ENCODE measurements at regions not wholly inside any gene's neighbourhood (a gene's known extent, or its start where the extent isn't known, plus 50 kb on each side); places are given as distances from the start of the nearest gene placed in this dataset.

DNA sequence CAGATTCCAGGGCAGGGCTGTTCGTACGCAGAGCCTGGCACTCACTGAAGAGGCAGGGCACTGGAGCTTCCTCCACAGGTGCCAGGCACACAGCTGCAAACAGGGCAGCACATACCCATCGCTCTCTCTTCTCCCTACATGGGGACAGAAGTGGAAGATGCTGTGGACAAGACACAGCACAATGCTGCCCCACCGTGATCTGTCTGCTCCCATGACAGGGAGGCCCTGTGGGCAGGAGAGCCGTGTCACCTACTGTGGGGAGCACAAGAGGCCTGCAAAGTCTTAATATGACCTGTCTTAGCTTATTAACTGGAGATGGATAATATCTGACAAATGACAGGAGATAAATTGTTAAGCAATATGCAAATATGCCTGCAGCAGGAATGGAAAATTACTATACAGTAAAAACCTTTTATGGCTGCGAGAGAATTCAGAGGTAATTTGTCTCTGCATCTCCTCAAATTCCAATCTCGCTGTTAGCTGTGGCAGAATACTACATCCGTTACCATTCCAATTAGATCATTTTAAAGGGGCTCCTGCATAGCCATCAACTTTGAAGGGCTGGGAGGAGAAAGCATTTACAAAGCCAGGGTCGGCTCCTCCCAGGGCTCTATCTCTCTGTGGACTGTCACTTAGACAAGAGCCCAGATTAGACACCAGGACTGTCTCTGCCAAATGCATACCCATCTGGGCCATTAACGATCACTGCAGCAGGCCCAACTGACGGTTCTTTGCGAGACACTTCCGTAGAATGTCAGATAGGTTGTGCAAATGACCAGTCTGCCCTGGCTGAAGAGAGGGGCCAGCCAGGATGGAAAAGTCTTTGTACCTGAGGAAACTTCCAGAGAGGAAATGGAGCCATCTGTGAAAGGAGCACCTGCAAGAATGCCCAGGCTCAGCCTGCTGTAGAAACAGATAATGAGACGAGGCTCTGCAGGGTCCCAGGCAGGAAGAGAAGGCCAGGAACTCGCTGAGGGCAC, 90.7 kb upstream of the FSTL4 start (continued):
- TF ChIP-seq, protein P1, sequence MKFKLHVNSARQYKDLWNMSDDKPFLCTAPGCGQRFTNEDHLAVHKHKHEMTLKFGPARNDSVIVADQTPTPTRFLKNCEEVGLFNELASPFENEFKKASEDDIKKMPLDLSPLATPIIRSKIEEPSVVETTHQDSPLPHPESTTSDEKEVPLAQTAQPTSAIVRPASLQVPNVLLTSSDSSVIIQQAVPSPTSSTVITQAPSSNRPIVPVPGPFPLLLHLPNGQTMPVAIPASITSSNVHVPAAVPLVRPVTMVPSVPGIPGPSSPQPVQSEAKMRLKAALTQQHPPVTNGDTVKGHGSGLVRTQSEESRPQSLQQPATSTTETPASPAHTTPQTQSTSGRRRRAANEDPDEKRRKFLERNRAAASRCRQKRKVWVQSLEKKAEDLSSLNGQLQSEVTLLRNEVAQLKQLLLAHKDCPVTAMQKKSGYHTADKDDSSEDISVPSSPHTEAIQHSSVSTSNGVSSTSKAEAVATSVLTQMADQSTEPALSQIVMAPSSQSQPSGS (IDR thresholded peaks at IDR 0.05; ENCODE audit: low read length) = no peak
- TF ChIP-seq YY1 (IDR thresholded peaks at IDR 0.05; ENCODE audit: low read depth, low read length) (no peak), TAF1 (IDR thresholded peaks at IDR 0.05; ENCODE audit: borderline replicate concordance, low read depth, low read length) (no peak), BRCA1 (IDR thresholded peaks at IDR 0.05; ENCODE audit: low read depth, low read length) (no peak)

DNA sequence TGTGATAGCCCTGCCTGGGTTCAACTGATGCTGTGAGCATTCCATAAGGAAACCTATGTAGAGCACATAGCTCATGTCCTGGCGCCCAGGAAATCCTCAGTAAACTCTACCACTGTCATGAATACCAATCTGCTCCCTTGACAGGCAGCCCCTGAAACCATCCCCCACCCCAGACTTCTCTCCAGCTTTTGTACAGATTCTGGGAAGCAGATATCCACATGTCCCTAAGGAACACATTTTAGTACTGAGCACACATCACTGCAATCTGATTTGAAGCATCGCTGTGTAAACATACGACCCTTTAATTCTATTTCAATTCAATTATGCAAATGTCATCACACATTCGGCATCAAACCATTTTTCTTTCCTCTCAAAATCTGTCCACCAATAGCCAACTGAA, 89.5 kb upstream of the FSTL4 start:
- FAIRE-seq (no peak), ATAC-seq (no peak), DNase-seq (ENCODE audit: low read depth, low spot score) (no peak)
- H3K9ac ChIP-seq (ENCODE audit: control insufficient read depth, insufficient read depth, low read length) = no peak overlapping the region
- CTCF ChIA-PET = no interaction called here
- no peaks in the 10 kb centered on the region for H3K27me3 ChIP-seq (replicated peaks in 1 of 2; ENCODE audit: control insufficient read depth in 2 of 2, insufficient read depth in 2 of 2, low read length in 1 of 2)
- H3K4me2 ChIP-seq (ENCODE audit: control insufficient read depth, insufficient read depth) = no peak overlapping the region
- H2AFZ ChIP-seq (ENCODE audit: control insufficient read depth, low read depth, low read length) = no peak overlapping the region
- in situ Hi-C loops (cut with MboI) = no loop called here
- H3K4me3 ChIP-seq = no peak overlapping the region
- no TSS peak for BruUV-seq (replicated peaks)
- H3K36me3 ChIP-seq (ENCODE audit: control insufficient read depth in 2 of 2, insufficient read depth in 2 of 2, low read length in 1 of 2) = no peaks in the 10 kb centered on the region
- peaks cover 16% of the 10 kb centered on the region for H3K4me1 ChIP-seq (ENCODE audit: control insufficient read depth, insufficient read depth, low read length)
- POLR2A ChIA-PET = no interaction called here
- no peak overlapping the region for H3K27ac ChIP-seq (ENCODE audit: control insufficient read depth, insufficient read depth)
- SMC1A ChIA-PET (ENCODE audit: uncharacterized antibody, unreplicated experiment) = interaction anchor here (1.0 kb wide), 1 partner anchor 47 kb away, joined by 3 read pairs; no protein-coding TSS in a partner anchor
- H4K20me1 ChIP-seq (ENCODE audit: control insufficient read depth, insufficient read depth) = no peaks in the 10 kb centered on the region
- RAD21 ChIA-PET (ENCODE audit: unreplicated experiment) = no interaction called here
- no peaks in the 10 kb centered on the region for H3K79me2 ChIP-seq (ENCODE audit: control insufficient read depth, insufficient read depth, low read length)
- H3K9me3 ChIP-seq (replicated peaks; ENCODE audit: control insufficient read depth, insufficient read depth, low read length) = no peaks in the 10 kb centered on the region
- intact Hi-C loops (cut with micrococcal nuclease; ENCODE audit: unreplicated experiment) = no loop called here
- 50% methylated on average over 4 of the region's 4 CpGs for WGBS (ENCODE audit: insufficient coverage, insufficient replicate concordance, low lambda C conversion rate, missing lambda C conversion rate)
- TF ChIP-seq, protein P2, sequence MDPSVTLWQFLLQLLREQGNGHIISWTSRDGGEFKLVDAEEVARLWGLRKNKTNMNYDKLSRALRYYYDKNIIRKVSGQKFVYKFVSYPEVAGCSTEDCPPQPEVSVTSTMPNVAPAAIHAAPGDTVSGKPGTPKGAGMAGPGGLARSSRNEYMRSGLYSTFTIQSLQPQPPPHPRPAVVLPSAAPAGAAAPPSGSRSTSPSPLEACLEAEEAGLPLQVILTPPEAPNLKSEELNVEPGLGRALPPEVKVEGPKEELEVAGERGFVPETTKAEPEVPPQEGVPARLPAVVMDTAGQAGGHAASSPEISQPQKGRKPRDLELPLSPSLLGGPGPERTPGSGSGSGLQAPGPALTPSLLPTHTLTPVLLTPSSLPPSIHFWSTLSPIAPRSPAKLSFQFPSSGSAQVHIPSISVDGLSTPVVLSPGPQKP (IDR thresholded peaks at IDR 0.05; ENCODE audit: low read depth, low read length) = no peak
- no peak for TF ChIP-seq SMAD1 (IDR thresholded peaks at IDR 0.05; ENCODE audit: low read depth, partially characterized antibody)
- TF ChIP-seq BMI1 (IDR thresholded peaks at IDR 0.05; ENCODE audit: borderline replicate concordance) = no peak
- TF ChIP-seq SP1 (IDR thresholded peaks at IDR 0.05; ENCODE audit: low read depth, low read length) = no peak
- no peak for TF ChIP-seq WRNIP1 (IDR thresholded peaks at IDR 0.05; ENCODE audit: borderline replicate concordance, low read depth, low read length)
- TF ChIP-seq SMC3 (IDR thresholded peaks at IDR 0.05; ENCODE audit: borderline replicate concordance, low read length) = no peak
- TF ChIP-seq, protein P3, sequence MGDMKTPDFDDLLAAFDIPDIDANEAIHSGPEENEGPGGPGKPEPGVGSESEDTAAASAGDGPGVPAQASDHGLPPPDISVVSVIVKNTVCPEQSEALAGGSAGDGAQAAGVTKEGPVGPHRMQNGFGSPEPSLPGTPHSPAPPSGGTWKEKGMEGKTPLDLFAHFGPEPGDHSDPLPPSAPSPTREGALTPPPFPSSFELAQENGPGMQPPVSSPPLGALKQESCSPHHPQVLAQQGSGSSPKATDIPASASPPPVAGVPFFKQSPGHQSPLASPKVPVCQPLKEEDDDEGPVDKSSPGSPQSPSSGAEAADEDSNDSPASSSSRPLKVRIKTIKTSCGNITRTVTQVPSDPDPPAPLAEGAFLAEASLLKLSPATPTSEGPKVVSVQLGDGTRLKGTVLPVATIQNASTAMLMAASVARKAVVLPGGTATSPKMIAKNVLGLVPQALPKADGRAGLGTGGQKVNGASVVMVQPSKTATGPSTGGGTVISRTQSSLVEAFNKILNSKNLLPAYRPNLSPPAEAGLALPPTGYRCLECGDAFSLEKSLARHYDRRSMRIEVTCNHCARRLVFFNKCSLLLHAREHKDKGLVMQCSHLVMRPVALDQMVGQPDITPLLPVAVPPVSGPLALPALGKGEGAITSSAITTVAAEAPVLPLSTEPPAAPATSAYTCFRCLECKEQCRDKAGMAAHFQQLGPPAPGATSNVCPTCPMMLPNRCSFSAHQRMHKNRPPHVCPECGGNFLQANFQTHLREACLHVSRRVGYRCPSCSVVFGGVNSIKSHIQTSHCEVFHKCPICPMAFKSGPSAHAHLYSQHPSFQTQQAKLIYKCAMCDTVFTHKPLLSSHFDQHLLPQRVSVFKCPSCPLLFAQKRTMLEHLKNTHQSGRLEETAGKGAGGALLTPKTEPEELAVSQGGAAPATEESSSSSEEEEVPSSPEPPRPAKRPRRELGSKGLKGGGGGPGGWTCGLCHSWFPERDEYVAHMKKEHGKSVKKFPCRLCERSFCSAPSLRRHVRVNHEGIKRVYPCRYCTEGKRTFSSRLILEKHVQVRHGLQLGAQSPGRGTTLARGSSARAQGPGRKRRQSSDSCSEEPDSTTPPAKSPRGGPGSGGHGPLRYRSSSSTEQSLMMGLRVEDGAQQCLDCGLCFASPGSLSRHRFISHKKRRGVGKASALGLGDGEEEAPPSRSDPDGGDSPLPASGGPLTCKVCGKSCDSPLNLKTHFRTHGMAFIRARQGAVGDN (IDR thresholded peaks at IDR 0.05) = no peak
- no peak for TF ChIP-seq SPI1 (IDR thresholded peaks at IDR 0.05; ENCODE audit: borderline replicate concordance, insufficient read depth, low read depth, low read length)
- TF ChIP-seq SREBF2 (IDR thresholded peaks at IDR 0.05; ENCODE audit: low read length) = no peak
- TF ChIP-seq PAX8 (IDR thresholded peaks at IDR 0.05) = no peak
- TF ChIP-seq STAT3 (IDR thresholded peaks at IDR 0.05; ENCODE audit: low read depth, low read length) = no peak
- no peak for TF ChIP-seq GABPA (IDR thresholded peaks at IDR 0.05; ENCODE audit: low read depth)
